Activated CD4-positive, alpha-beta T cell treated with anti-CD3 and anti-CD28 coated beads, Interleukin-2, amount 10 ng/mL, durations not matched to agents 7 days and 5 days (primary cell): ENCODE measurements at regions not wholly inside any gene's neighbourhood (a gene's known extent, or its start where the extent isn't known, plus 50 kb on each side); places are given as distances from the start of the nearest gene placed in this dataset.
"Not testable (repeated sequence)": the region's sequence is repeated elsewhere in the genome, so short reads cannot be mapped to it uniquely, and the experiment has no call there.

Source experiments
- CTCF ChIA-PET: fragments of 350-600 bp; sonication (Branson Sonifier 250); formaldehyde crosslinking; loops from one replicate; lab custom pipeline; 2021; ENCODE audit warnings: antibody characterized with exemption; lab: Charles Lee
- POLR2A ChIA-PET: fragments of 350-600 bp; sonication (Branson Sonifier 250); formaldehyde crosslinking; loops from one replicate; lab custom pipeline; 2021; ENCODE audit warnings: antibody characterized with exemption; lab: Charles Lee
- DNase-seq: peaks from one replicate; pipeline ENCODE4 v3.0.0-alpha.2; 2020
- H3K27ac Mint-ChIP-seq: one replicate; pipeline ENCODE4 v1.8.0; 2021; ENCODE audit warnings: mild to moderate bottlenecking, moderate library complexity, mixed read lengths
- H3K27me3 Mint-ChIP-seq: one replicate; pipeline ENCODE4 v1.8.0; 2021; ENCODE audit warnings: mixed read lengths
- H3K36me3 Mint-ChIP-seq: one replicate; pipeline ENCODE4 v1.8.0; 2021; ENCODE audit warnings: low read depth, mixed read lengths
- H3K4me1 Mint-ChIP-seq: one replicate; pipeline ENCODE4 v1.8.0; 2021; ENCODE audit warnings: mixed read lengths
- H3K4me3 Mint-ChIP-seq: one replicate; pipeline ENCODE4 v1.8.0; 2021; ENCODE audit warnings: mild to moderate bottlenecking, moderate library complexity, mixed read lengths
- H3K9me3 Mint-ChIP-seq: one replicate; pipeline ENCODE4 v1.8.0; 2021; ENCODE audit warnings: mixed read lengths

DNA sequence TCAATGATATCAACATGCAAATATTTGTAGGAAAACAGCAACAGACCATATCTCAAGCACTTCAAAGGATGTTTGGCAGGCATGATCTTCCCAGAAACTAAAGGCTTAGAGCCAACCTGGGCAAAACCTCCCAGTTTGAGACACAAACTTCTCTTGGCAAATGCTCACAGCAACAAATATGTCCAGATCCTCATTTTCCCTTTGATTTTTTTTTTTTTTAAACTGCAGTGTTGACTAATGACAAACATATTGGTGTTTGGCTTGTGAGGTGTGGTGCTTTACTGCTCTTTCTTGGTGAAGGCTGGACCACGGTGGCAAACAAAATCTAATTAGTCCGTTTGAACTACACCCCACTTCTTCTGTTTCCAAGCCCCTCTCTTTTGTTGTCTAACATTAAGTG, 87.2 kb downstream of the EBLN2 start:
- Mint-ChIP-seq H3K4me1 (no peaks in the 10 kb centered on the region), H3K9me3 (no peaks in the 10 kb centered on the region), H3K27ac (no peak overlapping the region), H3K4me3 (no peak overlapping the region), H3K27me3 (peaks cover 8% of the 10 kb centered on the region), H3K36me3 (no peaks in the 10 kb centered on the region)
- no peak for DNase-seq
- ChIA-PET CTCF (no interaction called here), POLR2A (no interaction called here)

DNA sequence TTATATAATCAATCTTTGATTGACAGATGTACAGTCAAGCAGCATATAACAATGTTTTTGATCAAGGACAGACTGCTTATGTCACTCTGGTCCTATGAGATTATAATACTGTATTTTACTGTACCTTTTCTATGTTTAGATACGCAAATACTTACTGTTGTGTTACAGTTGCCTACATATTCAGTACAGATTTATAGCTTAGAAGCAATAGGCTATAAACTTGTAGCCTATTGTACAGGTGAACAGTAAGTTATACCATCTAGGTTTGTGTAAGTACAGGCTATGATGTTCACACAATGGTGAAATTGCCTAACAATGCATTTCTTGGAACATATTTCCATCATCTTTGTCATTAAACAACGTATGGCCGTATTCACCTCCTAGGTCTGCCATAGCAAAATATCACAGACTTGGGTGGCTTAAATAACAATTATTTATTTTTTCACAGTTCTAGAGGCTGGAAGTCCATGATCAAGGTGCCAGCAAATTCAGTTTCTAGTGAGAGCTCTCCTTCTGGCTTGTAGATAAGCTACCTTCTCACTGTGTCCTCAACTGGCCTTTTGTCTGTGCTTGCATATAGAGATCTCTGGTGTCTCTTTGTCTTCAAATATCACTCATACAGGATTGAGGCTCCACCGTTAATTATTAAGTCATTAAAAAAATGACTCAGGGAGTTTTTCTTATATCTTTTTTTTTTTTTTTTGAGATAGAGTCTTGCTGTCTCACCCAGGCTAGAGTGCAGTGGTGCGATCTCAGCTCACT, 89.1 kb downstream of the EBLN2 start:
- ChIA-PET CTCF (interaction anchor here (0.7 kb wide), 1 partner anchor 1503 kb away, joined by 3 read pairs; no protein-coding TSS in a partner anchor), POLR2A (no interaction called here)
- Mint-ChIP-seq H3K9me3 (no peaks in the 10 kb centered on the region), H3K4me3 (no peak overlapping the region), H3K4me1 (no peaks in the 10 kb centered on the region), H3K27me3 (peaks cover 11% of the 10 kb centered on the region), H3K36me3 (no peaks in the 10 kb centered on the region), H3K27ac (no peak overlapping the region)
- no peak for DNase-seq

DNA sequence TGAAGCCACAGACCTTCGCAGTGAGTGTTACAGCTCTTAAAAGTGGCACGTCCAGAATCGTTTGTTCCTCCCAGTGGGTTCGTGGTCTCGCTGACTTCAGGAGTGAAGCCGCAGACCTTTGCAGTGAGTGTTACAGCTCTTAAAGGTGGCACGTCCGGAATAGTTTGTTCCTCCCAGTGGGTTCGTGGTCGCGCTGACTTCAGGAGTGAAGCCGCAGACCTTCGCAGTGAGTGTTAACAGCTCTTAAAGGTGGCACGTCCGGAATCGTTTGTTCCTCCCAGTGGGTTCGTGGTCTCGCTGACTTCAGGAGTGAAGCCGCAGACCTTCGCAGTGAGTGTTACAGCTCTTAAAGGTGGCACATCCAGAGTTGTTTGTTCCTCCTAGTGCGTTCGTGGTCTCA, 91.1 kb downstream of the EBLN2 start:
- H3K9me3 Mint-ChIP-seq, H3K27ac Mint-ChIP-seq, POLR2A ChIA-PET, H3K4me3 Mint-ChIP-seq, DNase-seq, H3K36me3 Mint-ChIP-seq, H3K4me1 Mint-ChIP-seq, H3K27me3 Mint-ChIP-seq: not testable (repeated sequence)
- CTCF ChIA-PET, result interaction anchor here (0.6 kb wide), 2 partner anchors 321 to 1980 kb away, joined by 3 read pairs; no protein-coding TSS in a partner anchor

DNA sequence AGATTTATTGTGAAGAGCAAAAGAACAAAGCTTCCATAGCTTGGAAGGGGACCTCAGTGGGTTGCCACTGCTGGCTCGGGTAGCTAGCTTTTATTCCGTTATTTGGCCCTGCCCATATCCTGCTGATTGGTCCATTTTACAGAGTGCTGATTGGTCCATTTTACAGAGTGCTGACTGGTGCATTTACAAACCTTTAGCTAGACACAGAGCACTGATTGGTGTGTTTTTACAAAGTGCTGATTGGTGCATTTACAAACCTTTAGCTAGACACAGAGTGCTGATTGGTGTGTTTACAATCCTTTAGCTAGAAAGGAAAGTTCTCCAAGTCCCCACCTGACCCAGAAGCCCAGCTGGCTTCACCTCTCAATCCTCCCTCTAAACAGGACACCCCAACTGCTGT, 91.6 kb downstream of the EBLN2 start:
- H3K4me3 Mint-ChIP-seq, DNase-seq, H3K36me3 Mint-ChIP-seq, POLR2A ChIA-PET, H3K27me3 Mint-ChIP-seq, H3K9me3 Mint-ChIP-seq, H3K27ac Mint-ChIP-seq, H3K4me1 Mint-ChIP-seq: not testable (repeated sequence)
- CTCF ChIA-PET, result interaction anchor here (0.6 kb wide), 1 partner anchor 1981 kb away, joined by 3 read pairs; no protein-coding TSS in a partner anchor

DNA sequence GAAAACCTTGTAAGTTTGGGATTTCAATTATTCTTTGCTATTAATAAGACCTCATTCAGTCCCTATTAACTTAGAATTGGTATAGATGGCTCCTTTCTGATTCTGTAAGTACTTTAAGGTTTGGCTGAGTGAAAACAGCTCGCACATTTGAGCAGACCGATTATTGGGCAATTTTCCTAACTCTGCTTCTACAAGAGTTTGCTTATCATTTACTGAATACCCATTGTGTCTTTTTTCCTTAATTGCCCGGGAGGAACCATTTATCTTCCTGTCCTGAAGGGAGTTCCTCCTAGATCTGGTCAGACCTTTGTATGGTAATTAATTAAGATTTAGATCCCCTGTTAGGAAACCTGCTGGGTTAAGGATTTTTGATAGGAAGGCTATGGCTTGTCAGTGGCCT, 92.8 kb downstream of the EBLN2 start:
- H3K36me3 Mint-ChIP-seq, H3K4me1 Mint-ChIP-seq, H3K9me3 Mint-ChIP-seq, H3K27me3 Mint-ChIP-seq, CTCF ChIA-PET, DNase-seq, POLR2A ChIA-PET, H3K27ac Mint-ChIP-seq, H3K4me3 Mint-ChIP-seq: not testable (repeated sequence)

DNA sequence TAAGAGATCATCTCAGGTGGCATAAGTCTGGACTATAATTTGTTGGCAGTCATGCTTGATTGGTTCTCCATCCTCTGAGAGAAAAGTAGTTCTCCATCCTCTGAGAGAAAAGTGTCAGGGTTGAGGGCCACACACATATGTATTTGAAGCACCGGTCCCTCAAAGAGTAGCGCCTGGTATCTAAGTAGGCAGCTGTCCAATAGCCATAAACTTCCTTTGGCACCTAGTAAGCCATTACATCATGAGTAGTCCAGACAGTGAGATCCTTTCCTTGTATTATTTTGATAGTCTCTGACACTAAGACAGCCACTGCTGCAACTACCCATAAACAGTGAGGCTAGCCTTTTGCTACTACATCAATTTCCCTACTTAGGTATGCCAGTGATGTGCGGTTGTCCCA, 94.0 kb downstream of the EBLN2 start:
- H3K4me3 Mint-ChIP-seq, DNase-seq, H3K27me3 Mint-ChIP-seq, POLR2A ChIA-PET, H3K9me3 Mint-ChIP-seq, CTCF ChIA-PET, H3K27ac Mint-ChIP-seq, H3K36me3 Mint-ChIP-seq, H3K4me1 Mint-ChIP-seq: not testable (repeated sequence)

DNA sequence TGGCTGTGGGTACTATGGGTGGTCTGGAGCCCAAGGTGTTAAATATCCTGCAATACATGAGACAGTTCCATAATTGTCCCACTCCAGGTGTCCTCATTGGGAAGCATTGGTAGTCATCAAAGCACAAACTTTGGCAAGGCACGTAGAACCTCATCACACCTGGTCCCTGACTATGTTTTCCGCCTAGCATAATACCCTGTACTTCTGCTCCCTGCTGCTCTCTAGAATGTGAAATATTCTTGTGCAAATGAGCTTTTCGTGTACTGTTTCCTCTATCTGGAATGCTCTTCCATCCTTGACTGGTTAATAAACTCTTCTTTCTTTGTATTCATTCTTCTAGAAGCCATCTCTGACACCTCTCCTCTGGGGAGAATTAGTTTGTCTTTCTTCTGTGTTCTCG, 103.2 kb downstream of the EBLN2 start:
- DNase-seq, result no peak
- H3K27me3 Mint-ChIP-seq, result peaks cover 4% of the 10 kb centered on the region
- H3K27ac Mint-ChIP-seq, result no peak overlapping the region
- H3K4me3 Mint-ChIP-seq, result no peak overlapping the region
- H3K9me3 Mint-ChIP-seq, result no peaks in the 10 kb centered on the region
- no peaks in the 10 kb centered on the region for H3K4me1 Mint-ChIP-seq
- ChIA-PET CTCF (interaction anchor here (0.7 kb wide), 1 partner anchor 243 kb away, joined by 3 read pairs; no protein-coding TSS in a partner anchor), POLR2A (no interaction called here)
- H3K36me3 Mint-ChIP-seq, result no peaks in the 10 kb centered on the region

DNA sequence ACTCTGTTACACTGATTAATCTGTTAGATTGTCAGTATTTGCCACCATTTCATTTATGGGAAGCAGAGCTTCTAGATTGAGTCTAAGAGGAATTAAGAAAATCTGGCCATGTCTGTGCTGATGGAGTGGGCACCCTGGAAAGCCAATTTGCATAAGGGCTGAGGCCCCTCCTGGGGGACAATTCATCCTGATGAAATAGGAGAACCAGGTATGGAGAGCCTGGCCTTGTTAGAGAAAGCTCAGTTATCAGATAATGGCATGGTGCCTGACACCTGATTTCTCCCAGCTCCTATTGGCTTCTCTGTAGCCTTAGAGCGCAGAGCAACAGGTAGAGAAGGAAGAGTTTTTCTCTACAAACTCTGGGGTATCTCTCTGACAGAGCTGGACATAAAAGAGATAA, 114.2 kb downstream of the EBLN2 start:
- H3K36me3 Mint-ChIP-seq, result no peaks in the 10 kb centered on the region
- ChIA-PET CTCF (interaction anchor here (0.6 kb wide), 1 partner anchor 10 kb away, joined by 5 read pairs; no protein-coding TSS in a partner anchor), POLR2A (no interaction called here)
- H3K4me3 Mint-ChIP-seq, result no peak overlapping the region
- H3K4me1 Mint-ChIP-seq, result no peaks in the 10 kb centered on the region
- H3K9me3 Mint-ChIP-seq, result no peaks in the 10 kb centered on the region
- H3K27me3 Mint-ChIP-seq, result peaks cover 4% of the 10 kb centered on the region
- DNase-seq, result no peak
- H3K27ac Mint-ChIP-seq, result no peak overlapping the region

DNA sequence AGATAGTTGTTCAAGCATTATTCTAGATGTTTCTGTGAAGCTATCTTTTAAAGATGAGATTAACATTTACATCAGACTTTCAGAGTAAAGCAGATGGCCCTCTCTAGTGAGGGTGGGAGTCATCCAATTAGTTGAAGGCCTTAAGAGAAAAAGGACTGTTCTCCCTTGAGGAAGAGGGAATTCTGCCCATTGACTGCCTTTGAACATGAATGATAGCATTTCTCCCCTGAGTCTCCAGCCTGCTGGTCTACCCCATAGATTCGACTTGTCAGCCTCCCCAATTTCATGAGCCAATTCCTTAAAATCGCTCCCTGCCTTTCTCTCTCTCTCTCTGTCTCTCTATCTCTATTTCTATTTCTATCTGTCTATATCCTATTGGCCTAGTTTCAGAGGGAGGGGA, 115.5 kb downstream of the EBLN2 start:
- CTCF ChIA-PET, result interaction anchor here (1.8 kb wide), 1 partner anchor 10 kb away, joined by 9 read pairs; no protein-coding TSS in a partner anchor
- Mint-ChIP-seq H3K4me1 (no peaks in the 10 kb centered on the region), H3K27ac (no peak overlapping the region), H3K9me3 (no peaks in the 10 kb centered on the region), H3K27me3 (peaks cover 4% of the 10 kb centered on the region), H3K36me3 (no peaks in the 10 kb centered on the region), H3K4me3 (no peak overlapping the region)
- POLR2A ChIA-PET, result no interaction called here
- no peak for DNase-seq

DNA sequence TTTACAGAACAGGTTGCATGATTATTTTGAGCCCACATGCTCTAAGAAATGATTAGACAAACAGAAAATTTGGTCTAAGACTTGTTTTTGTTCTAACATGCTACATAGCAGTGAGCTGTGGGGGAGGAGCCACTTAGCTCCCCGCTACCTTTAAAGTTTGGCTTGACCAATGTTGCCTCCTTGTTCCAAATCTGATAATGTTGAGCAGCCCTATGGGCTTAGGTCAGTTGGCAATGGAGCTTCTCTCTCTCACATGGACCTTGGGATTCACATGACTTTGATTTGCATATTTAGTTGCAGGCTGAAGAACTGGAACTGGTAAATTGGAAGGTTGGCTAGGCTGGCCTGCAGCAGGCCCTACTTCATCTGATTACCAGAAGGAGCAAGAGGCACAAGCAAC, 116.4 kb downstream of the EBLN2 start:
- H3K9me3 Mint-ChIP-seq, result no peaks in the 10 kb centered on the region
- H3K27ac Mint-ChIP-seq, result no peak overlapping the region
- no peak overlapping the region for H3K4me3 Mint-ChIP-seq
- ChIA-PET POLR2A (no interaction called here), CTCF (interaction anchor here (1.8 kb wide), 1 partner anchor 10 kb away, joined by 9 read pairs; no protein-coding TSS in a partner anchor)
- H3K36me3 Mint-ChIP-seq, result no peaks in the 10 kb centered on the region
- no peaks in the 10 kb centered on the region for H3K4me1 Mint-ChIP-seq
- no peak for DNase-seq
- H3K27me3 Mint-ChIP-seq, result peaks cover 4% of the 10 kb centered on the region

DNA sequence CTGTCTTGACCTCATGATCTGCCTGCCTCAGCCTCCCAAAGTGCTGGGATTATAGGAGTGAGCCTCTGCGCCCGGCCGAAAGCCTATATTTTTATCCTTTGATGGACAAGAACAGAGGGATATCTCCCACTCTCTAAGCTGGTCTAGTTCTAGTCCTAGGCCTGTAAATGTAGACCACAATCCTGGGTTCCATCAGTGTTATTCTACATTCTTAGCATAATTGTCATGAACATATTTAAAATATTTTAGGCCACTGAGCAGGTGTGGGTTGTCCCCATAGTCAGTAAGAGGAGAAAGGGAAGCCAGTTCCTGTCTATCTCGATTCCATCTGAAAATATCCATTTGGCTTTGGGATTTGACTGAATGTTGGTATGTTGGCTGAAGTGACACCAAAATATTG, 118.1 kb downstream of the EBLN2 start:
- DNase-seq, result no peak

DNA sequence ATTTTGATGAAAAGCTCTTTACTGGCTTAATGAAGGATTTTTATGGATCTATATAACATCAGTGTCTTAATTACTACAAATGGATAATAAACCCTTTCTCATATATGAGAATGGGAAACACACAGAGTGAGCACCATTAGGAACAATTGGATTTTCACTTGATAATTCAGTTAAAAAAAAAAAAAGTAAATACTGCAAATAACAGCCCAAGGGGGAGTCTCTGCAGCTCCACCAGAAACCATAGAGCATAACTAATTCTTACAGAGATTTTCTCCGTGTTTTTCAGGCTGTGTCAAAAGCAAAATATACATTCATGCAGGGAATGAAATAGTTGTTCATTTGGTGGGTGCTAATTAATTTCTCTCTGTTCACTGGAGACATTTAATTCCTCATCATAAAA, 125.3 kb downstream of the EBLN2 start:
- Mint-ChIP-seq H3K9me3 (no peaks in the 10 kb centered on the region), H3K36me3 (no peaks in the 10 kb centered on the region), H3K4me3 (no peak overlapping the region), H3K27me3 (peaks cover 7% of the 10 kb centered on the region), H3K4me1 (no peaks in the 10 kb centered on the region), H3K27ac (no peak overlapping the region)
- POLR2A ChIA-PET, result no interaction called here
- no peak for DNase-seq
- CTCF ChIA-PET, result interaction anchor here (1.5 kb wide), 1 partner anchor 9 kb away, joined by 9 read pairs; no protein-coding TSS in a partner anchor

More for the DNA sequence above, 118.1 kb downstream of the EBLN2 start:
- H3K36me3 Mint-ChIP-seq, result no peaks in the 10 kb centered on the region
- H3K9me3 Mint-ChIP-seq, result no peaks in the 10 kb centered on the region
- no peaks in the 10 kb centered on the region for H3K4me1 Mint-ChIP-seq
- ChIA-PET POLR2A (no interaction called here), CTCF (interaction anchor here (0.6 to 1.0 kb wide), 2 partner anchors 13 to 237 kb away, joined by 3 to 4 read pairs; no protein-coding TSS in a partner anchor)
- peaks cover 6% of the 10 kb centered on the region for H3K27me3 Mint-ChIP-seq
- H3K27ac Mint-ChIP-seq, result no peak overlapping the region
- no peak overlapping the region for H3K4me3 Mint-ChIP-seq

DNA sequence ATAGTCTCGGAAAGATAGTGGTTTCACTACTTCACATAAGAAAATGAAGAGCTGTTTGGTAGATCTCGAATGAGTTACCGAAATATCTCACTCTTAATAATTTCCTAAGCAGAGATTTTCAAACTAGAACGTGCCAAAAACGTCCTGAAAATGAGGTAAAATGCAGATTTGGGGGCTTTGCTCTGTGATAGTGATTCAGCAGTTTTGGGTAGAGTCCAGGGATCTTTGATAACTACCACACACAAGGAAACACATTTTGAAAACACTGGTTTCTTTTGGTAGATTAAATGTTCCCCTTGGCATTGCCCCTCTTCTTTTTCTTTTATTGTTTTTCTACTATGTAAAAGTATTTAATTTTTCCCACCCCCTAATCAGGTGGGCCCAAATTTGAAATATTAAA, 125.9 kb downstream of the EBLN2 start:
- ChIA-PET CTCF (interaction anchor here (1.5 kb wide), 1 partner anchor 10 kb away, joined by 9 read pairs; no protein-coding TSS in a partner anchor), POLR2A (no interaction called here)
- DNase-seq, result no peak
- no peaks in the 10 kb centered on the region for H3K36me3 Mint-ChIP-seq
- H3K4me3 Mint-ChIP-seq, result no peak overlapping the region
- H3K27me3 Mint-ChIP-seq, result peaks cover 7% of the 10 kb centered on the region
- no peaks in the 10 kb centered on the region for H3K4me1 Mint-ChIP-seq
- H3K27ac Mint-ChIP-seq, result no peak overlapping the region
- no peaks in the 10 kb centered on the region for H3K9me3 Mint-ChIP-seq
